ENCODE measurements at regions not wholly inside any gene's neighbourhood (a gene's known extent, or its start where the extent isn't known, plus 50 kb on each side); places are given as distances from the start of the nearest gene placed in this dataset.

GRCh38 chr1:103171041-103171590, 62.8 kb upstream of the COL11A1 start:
- DNase-seq (ENCODE audit: low read depth in 2 of 3, low spot score in 2 of 3): no peak

DNA sequence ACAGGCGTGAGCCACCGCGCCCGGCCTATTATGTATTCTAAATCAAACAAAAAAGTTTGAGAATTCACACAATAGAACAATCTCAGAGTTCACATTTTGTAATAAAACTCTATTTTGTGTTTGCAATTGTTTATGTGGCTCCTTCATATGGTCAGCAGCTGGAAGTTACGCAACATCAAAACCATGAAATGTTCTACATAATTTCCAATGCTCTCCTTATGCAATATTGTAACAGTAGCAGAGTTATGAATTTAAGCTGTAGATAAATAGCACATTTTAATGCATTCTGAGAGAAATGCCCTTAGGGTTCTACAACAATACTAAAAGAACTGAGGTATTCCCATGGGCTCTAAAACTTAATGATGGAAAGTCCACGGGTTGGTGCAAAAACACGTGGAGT, 62.3 kb upstream of the COL11A1 start:
- DNase-seq (ENCODE audit: low read depth in 2 of 3, low spot score in 2 of 3): no peak

DNA sequence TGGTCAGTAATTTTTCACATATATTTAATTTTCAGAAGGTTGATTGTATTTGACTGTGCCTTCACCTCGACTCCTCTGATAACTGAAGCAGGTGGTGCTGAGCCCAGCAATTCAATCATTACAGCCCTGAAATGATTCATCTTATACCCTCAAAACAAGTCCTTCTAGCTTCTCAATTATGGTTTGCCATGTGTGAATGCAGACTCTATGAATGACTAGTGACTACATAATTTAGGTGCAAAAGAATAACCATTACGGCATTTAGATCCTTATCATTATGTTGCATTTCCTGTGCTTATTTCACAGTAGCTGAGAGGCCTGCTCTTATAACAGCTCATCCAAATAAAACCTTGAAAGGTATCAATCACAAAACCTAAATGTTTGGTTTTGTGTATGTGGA, 54.0 kb upstream of the COL11A1 start:
- DNase-seq (ENCODE audit: low read depth in 2 of 3, low spot score in 2 of 3): no peak

DNA sequence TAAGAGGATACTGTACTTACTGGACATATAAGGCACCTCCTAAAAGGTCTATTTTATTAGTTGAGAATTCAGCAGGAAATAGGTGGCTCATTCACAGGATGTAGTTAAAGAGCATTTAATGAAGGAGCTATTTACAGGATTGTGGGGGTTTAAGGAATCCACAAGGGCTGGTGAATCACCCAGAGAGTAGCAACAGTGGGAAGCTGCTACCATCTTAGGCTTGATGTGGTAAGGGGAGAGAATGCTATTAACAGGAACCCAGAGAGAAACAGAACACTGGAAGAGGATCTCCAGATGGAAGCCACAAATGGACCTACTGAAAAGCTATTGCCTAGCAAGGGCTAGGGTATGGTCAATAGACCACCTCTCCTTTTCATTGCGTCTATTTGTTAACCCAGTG, 52.0 kb upstream of the COL11A1 start:
- DNase-seq (ENCODE audit: low read depth in 2 of 3, low spot score in 2 of 3): no peak
